Liver (tissue), 3 donors: ENCODE measurements at regions not wholly inside any gene's neighbourhood (a gene's known extent, or its start where the extent isn't known, plus 50 kb on each side); places are given as distances from the start of the nearest gene placed in this dataset.

ENCODE experiments used
- FOXA2 ChIP-seq: IDR thresholded peaks from 2 replicates; pipeline ENCODE4 v1.6.1; 2016; ENCODE audit warnings: antibody characterized with exemption
- HNF4A ChIP-seq, 2 donors: conservative IDR thresholded peaks; 2 replicates each; pipeline ENCODE4 v1.6.1; 2016; ENCODE audit warnings: antibody characterized with exemption in 2 of 2, mild to moderate bottlenecking in 2 of 2
- JUND ChIP-seq, 2 donors: IDR thresholded peaks; 2 replicates each; pipeline ENCODE4 v1.6.1; 2016; ENCODE audit warnings: antibody characterized with exemption in 2 of 2
- RXRA ChIP-seq, 2 donors: IDR thresholded peaks; 2 replicates each; pipeline ENCODE4 v1.6.1; 2017 to 2018; ENCODE audit warnings: antibody characterized with exemption in 2 of 2, mild to moderate bottlenecking in 1 of 2
- TAF1 ChIP-seq: conservative IDR thresholded peaks from 2 replicates; pipeline ENCODE4 v1.6.1; 2016; ENCODE audit warnings: antibody characterized with exemption, mild to moderate bottlenecking
- YY1 ChIP-seq: IDR thresholded peaks from 2 replicates; pipeline ENCODE4 v1.6.1; 2016; ENCODE audit warnings: antibody characterized with exemption, mild to moderate bottlenecking
- TF ChIP-seq, protein P1 (sequence below): fragments of 150-350 bp; IDR thresholded peaks from 2 replicates; pipeline ENCODE4 v1.5.1; 2017; ENCODE audit warnings: improper control_type of control experiment, low read depth, low read length; ENCODE audit not compliant: missing input control
- TF ChIP-seq, protein P2 (sequence below): IDR thresholded peaks from 2 replicates; pipeline ENCODE4 v1.6.1; 2016; ENCODE audit warnings: antibody characterized with exemption, mild to moderate bottlenecking
- TF ChIP-seq, protein P3 (sequence below): IDR thresholded peaks from 2 replicates; pipeline ENCODE4 v1.6.1; 2016; ENCODE audit warnings: antibody characterized with exemption
- donor health status: healthy.
- donor health status: healthy.

DNA sequence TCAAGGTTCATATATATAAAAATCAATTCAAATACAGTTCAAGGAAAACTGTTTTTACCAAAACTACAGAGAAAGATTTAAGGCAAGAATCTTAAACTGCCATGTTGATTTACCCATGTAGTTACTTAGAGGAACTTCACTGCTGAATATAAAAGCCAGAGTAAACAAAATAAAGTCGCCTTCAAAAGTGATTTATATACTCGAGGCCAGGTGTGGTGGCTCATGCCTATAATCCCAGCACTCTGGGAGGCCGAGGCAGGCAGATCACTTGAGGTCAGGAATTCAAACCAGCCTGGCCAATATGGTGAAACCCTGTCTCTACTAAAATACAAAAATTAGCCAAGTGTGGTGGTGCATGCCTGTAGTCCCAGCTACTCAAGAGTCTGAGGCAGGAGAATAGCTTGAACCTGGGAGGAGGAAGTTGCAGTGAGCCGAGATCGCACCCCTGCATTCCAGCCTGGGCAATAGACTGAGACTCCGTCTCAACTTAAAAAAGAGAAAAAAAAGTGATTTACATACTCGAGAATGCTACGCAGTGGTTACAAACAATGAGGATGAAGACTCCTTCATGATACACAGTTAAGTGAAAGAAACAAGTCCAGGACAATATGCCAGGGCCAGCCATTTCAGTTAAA is 54.1 kb upstream of the CNEP1R1 start:
- TF ChIP-seq, protein P1, sequence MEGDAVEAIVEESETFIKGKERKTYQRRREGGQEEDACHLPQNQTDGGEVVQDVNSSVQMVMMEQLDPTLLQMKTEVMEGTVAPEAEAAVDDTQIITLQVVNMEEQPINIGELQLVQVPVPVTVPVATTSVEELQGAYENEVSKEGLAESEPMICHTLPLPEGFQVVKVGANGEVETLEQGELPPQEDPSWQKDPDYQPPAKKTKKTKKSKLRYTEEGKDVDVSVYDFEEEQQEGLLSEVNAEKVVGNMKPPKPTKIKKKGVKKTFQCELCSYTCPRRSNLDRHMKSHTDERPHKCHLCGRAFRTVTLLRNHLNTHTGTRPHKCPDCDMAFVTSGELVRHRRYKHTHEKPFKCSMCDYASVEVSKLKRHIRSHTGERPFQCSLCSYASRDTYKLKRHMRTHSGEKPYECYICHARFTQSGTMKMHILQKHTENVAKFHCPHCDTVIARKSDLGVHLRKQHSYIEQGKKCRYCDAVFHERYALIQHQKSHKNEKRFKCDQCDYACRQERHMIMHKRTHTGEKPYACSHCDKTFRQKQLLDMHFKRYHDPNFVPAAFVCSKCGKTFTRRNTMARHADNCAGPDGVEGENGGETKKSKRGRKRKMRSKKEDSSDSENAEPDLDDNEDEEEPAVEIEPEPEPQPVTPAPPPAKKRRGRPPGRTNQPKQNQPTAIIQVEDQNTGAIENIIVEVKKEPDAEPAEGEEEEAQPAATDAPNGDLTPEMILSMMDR: no peak
- TF ChIP-seq YY1 (no peak), RXRA (IDR thresholded peaks at IDR 0.05) (no peak), HNF4A (conservative IDR thresholded peaks at IDR 0.05) (no peak), TAF1 (no peak), JUND (IDR thresholded peaks at IDR 0.05) (no peak), FOXA2 (no peak)
- TF ChIP-seq, protein P2, sequence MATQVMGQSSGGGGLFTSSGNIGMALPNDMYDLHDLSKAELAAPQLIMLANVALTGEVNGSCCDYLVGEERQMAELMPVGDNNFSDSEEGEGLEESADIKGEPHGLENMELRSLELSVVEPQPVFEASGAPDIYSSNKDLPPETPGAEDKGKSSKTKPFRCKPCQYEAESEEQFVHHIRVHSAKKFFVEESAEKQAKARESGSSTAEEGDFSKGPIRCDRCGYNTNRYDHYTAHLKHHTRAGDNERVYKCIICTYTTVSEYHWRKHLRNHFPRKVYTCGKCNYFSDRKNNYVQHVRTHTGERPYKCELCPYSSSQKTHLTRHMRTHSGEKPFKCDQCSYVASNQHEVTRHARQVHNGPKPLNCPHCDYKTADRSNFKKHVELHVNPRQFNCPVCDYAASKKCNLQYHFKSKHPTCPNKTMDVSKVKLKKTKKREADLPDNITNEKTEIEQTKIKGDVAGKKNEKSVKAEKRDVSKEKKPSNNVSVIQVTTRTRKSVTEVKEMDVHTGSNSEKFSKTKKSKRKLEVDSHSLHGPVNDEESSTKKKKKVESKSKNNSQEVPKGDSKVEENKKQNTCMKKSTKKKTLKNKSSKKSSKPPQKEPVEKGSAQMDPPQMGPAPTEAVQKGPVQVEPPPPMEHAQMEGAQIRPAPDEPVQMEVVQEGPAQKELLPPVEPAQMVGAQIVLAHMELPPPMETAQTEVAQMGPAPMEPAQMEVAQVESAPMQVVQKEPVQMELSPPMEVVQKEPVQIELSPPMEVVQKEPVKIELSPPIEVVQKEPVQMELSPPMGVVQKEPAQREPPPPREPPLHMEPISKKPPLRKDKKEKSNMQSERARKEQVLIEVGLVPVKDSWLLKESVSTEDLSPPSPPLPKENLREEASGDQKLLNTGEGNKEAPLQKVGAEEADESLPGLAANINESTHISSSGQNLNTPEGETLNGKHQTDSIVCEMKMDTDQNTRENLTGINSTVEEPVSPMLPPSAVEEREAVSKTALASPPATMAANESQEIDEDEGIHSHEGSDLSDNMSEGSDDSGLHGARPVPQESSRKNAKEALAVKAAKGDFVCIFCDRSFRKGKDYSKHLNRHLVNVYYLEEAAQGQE: no peak
- TF ChIP-seq, protein P3, sequence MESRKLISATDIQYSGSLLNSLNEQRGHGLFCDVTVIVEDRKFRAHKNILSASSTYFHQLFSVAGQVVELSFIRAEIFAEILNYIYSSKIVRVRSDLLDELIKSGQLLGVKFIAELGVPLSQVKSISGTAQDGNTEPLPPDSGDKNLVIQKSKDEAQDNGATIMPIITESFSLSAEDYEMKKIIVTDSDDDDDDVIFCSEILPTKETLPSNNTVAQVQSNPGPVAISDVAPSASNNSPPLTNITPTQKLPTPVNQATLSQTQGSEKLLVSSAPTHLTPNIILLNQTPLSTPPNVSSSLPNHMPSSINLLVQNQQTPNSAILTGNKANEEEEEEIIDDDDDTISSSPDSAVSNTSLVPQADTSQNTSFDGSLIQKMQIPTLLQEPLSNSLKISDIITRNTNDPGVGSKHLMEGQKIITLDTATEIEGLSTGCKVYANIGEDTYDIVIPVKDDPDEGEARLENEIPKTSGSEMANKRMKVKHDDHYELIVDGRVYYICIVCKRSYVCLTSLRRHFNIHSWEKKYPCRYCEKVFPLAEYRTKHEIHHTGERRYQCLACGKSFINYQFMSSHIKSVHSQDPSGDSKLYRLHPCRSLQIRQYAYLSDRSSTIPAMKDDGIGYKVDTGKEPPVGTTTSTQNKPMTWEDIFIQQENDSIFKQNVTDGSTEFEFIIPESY: no peak
